ENCODE measurements at regions not wholly inside any gene's neighbourhood (a gene's known extent, or its start where the extent isn't known, plus 50 kb on each side); places are given as distances from the start of the nearest gene placed in this dataset.

GRCh38 chr2:19287324-19287723 lies 71.1 kb downstream of the OSR1 start:
- no peak for TF ChIP-seq CTCF (conservative IDR thresholded peaks at IDR 0.05; ENCODE audit: low read length)
- DNase-seq (ENCODE audit: low read depth): no peak

GRCh38 chr2:19282305-19282704 lies 76.1 kb downstream of the OSR1 start:
- no peak overlapping the region for H3K4me3 ChIP-seq (ENCODE audit: low read length)
- no peak for DNase-seq (ENCODE audit: low read depth)
- no peak for TF ChIP-seq CTCF (conservative IDR thresholded peaks at IDR 0.05; ENCODE audit: low read length)

More at GRCh38 chr2:19287324-19287723, 71.1 kb downstream of the OSR1 start:
- H3K4me3 ChIP-seq (ENCODE audit: low read length): no peak overlapping the region

- TF ChIP-seq CTCF (conservative IDR thresholded peaks at IDR 0.05; ENCODE audit: low read length): no peak
- no peak for DNase-seq (ENCODE audit: low read depth)
- H3K4me3 ChIP-seq (ENCODE audit: low read length): no peak overlapping the region
Measured at GRCh38 chr2:19274439-19274838, 84.0 kb downstream of the OSR1 start.

GRCh38 chr2:19272941-19273470 lies 85.4 kb downstream of the OSR1 start:
- TF ChIP-seq CTCF (conservative IDR thresholded peaks at IDR 0.05; ENCODE audit: low read length): no peak
- H3K4me3 ChIP-seq (ENCODE audit: low read length): no peak overlapping the region
- no peak for DNase-seq (ENCODE audit: low read depth)

GRCh38 chr2:19272039-19272438 lies 86.4 kb downstream of the OSR1 start:
- TF ChIP-seq CTCF (conservative IDR thresholded peaks at IDR 0.05; ENCODE audit: low read length): no peak
- no peak for DNase-seq (ENCODE audit: low read depth)
- no peak overlapping the region for H3K4me3 ChIP-seq (ENCODE audit: low read length)

- no peak for DNase-seq (ENCODE audit: low read depth)
- H3K4me3 ChIP-seq (ENCODE audit: low read length): no peak overlapping the region
- no peak for TF ChIP-seq CTCF (conservative IDR thresholded peaks at IDR 0.05; ENCODE audit: low read length)
Measured at GRCh38 chr2:19264852-19265251, 93.6 kb downstream of the OSR1 start.

- TF ChIP-seq CTCF (conservative IDR thresholded peaks at IDR 0.05; ENCODE audit: low read length): no peak
- no peak for DNase-seq (ENCODE audit: low read depth)
- no peak overlapping the region for H3K4me3 ChIP-seq (ENCODE audit: low read length)
Measured at GRCh38 chr2:19262150-19262549, 96.3 kb downstream of the OSR1 start.
